ENCODE measurements at regions not wholly inside any gene's neighbourhood (a gene's known extent, or its start where the extent isn't known, plus 50 kb on each side); places are given as distances from the start of the nearest gene placed in this dataset.

DNA sequence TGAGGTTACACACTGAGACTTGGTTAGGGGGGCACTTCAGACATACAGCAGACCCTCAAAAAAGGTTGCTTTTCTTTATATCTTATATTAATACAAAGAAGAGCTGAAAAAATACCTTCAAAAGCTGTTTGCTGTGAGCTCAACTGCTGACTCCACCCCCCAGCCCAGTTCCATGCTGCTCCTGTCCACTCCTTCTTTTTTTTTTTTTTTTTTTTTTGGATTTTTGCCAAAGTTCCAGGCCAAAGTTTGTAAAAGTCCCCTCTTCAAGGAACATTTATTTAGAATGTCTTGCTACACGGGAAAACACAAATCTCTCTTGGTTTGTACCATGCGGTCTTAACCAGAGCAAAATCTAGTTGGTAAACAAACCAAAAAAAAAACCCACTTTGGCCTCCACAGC is 85.3 kb upstream of the AKAP12 start:
- TF ChIP-seq POLR2A (IDR thresholded peaks at IDR 0.05; ENCODE audit: low read depth, low read length) = no peak
- DNase-seq (ENCODE audit: insufficient read length, low spot score) (peak; percentile 9), FAIRE-seq (no peak)

DNA sequence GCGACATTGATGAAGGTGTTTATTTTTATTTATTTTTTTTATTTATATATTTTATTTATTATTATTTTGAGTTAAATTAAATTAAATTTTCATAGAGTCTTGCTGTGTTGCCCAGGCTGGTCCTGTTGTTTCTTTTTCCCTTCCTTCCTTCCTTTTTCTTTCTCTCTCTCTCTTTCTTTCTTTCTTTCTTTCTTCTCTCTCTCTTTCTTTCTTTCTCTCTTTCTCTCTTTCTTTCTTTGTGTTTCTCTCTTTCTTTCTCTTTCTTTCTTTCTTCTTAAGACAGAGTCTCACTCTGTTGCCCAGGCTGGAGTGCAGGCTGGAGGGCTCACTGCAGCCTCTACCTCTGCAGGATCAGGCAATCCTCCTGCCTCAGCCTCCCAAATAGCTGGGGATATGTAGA is 84.7 kb upstream of the AKAP12 start:
- no peak for DNase-seq (ENCODE audit: insufficient read length, low spot score)
- no peak for TF ChIP-seq POLR2A (IDR thresholded peaks at IDR 0.05; ENCODE audit: low read depth, low read length)
- no peak for FAIRE-seq

DNA sequence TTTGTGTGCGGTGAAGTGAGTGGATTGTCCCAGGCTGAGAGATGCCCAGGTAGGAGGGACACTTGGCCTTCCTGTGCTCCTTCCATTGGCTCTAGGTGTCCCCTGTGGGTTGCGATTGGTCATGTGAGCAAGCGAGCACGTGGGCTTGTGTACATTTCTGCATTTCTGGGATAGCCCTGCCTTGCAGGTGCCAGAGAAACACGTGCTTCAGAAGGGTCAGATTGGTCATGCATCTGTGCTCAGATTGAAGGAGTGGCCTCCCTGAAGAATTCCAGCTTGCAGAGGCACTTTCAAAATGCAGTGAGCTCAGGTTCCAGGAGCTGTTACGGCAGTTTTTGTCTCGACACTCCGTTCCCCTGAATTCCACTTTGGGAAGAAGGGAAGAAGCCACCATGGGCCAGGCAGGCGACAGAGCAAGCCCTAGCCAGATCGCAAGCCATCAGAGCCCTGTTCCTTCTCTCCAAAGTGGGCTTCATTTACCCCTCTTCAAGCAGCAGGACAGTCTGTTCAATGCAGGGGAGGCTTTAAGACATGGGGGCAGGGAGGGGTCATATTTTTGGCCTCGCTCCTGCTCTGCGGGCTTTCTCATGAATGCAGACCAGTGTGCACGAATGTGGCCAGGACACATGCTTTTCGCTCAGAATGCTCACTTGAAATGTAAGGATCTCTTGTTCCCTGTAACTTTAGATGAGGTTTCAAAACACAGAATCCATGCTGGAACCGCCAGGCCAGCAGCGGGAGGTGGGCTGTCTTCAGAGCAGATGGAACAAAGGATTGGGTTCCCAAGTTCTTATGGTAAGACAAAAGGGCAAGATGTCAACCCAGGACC is 78.6 kb upstream of the AKAP12 start:
- DNase-seq (ENCODE audit: insufficient read length, low spot score) (no peak), FAIRE-seq (no peak)
- TF ChIP-seq POLR2A (IDR thresholded peaks at IDR 0.05; ENCODE audit: low read depth, low read length) = no peak

DNA sequence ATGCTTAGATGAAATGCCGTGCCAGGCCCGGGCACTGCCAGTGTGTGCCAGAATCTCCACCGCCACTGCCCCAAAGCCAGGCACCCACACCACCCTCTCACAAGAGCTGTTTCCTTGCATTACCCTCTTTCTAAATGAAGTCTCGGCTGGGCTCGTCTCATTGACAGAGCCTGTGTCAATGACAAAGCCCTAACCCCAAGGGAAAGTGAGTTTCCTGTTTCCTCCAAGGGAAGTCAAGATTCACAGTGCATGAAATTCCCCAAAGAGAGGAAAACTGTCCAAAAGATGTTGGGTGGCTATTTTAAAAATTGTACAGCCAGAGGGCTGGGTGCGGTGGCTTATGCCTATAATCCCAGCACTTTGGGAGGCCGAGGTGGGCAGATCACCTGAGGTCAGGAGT is 75.4 kb upstream of the AKAP12 start:
- no peak for FAIRE-seq
- DNase-seq (ENCODE audit: insufficient read length, low spot score) = no peak
- TF ChIP-seq POLR2A (IDR thresholded peaks at IDR 0.05; ENCODE audit: low read depth, low read length) = no peak

DNA sequence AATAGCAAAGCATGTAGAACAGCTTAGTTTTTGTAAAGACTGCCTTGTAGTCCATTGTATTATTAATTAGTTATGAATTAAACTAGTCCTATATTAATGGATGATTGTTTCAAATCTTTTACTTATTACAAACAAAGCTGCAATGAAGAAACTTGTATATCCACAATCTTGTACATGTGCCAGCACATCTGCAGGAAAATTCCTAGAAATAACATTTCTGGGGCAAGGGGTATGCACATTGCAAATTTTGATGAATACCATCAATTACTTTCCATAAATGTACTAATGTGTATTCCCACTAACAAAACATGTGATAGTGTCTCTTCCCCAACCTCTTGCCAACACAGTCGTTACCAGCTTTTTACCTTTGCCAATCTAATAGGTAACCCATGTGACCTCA is 73.6 kb upstream of the AKAP12 start:
- DNase-seq (ENCODE audit: insufficient read length, low spot score) (no peak), FAIRE-seq (no peak)
- no peak for TF ChIP-seq POLR2A (IDR thresholded peaks at IDR 0.05; ENCODE audit: low read depth, low read length)

- TF ChIP-seq POLR2A (IDR thresholded peaks at IDR 0.05; ENCODE audit: low read depth, low read length) = no peak
- FAIRE-seq (no peak), DNase-seq (ENCODE audit: insufficient read length, low spot score) (no peak)
These were observed 72.7 kb upstream of the AKAP12 start for GRCh38 chr6:151167034-151167433.

- FAIRE-seq = no peak
These were observed 69.0 kb upstream of the AKAP12 start for GRCh38 chr6:151170622-151171246.

GRCh38 chr6:151172751-151173150 is 67.0 kb upstream of the AKAP12 start:
- DNase-seq (ENCODE audit: insufficient read length, low spot score) (no peak), FAIRE-seq (no peak)
- no peak for TF ChIP-seq POLR2A (IDR thresholded peaks at IDR 0.05; ENCODE audit: low read depth, low read length)

More at GRCh38 chr6:151170622-151171246, 69.0 kb upstream of the AKAP12 start:
- no peak for TF ChIP-seq POLR2A (IDR thresholded peaks at IDR 0.05; ENCODE audit: low read depth, low read length)
- DNase-seq (ENCODE audit: insufficient read length, low spot score) = no peak

DNA sequence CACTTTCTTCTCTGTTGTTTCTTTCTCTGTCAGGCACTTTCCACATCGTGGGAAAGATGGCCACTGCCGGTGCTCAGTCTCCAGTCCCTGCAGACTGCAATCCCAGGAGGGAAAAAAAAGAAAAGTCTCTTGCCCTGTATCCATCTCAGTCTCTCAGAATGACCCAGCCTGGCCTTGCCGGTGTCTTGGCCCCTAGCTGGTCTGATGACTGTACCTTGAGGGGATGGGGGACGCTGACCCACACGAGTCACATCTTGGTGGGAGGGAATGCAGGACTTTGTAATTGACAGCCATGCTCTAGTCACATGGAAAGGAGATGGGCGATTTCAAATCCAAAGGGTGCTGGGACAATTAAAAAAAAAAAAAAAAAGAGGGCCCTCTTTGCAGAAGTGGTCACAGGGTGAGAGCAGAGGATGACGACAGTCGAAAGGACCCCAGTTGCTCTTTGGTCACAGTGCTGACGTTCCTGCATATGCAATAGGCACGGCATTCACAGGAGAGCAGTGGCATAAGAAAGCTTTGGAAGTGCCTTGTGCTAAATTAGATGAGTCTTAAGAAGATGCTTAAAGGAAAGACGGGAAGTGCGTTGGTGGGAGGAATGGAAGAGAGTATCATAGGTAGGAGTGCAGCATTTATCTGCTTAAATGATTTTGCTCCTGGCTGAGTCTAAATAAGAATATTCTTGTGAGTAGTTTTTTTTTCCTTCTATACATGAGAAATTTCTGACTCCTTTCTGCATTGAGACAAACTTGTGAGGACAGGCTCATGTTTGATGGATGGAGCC is 63.9 kb upstream of the AKAP12 start:
- DNase-seq (ENCODE audit: insufficient read length, low spot score) (no peak), FAIRE-seq (no peak)
- TF ChIP-seq POLR2A (IDR thresholded peaks at IDR 0.05; ENCODE audit: low read depth, low read length) = no peak

- DNase-seq (ENCODE audit: insufficient read length, low spot score) = no peak
- no peak for TF ChIP-seq POLR2A (IDR thresholded peaks at IDR 0.05; ENCODE audit: low read depth, low read length)
- no peak for FAIRE-seq
These were observed 62.6 kb upstream of the AKAP12 start for GRCh38 chr6:151176911-151177770.

DNA sequence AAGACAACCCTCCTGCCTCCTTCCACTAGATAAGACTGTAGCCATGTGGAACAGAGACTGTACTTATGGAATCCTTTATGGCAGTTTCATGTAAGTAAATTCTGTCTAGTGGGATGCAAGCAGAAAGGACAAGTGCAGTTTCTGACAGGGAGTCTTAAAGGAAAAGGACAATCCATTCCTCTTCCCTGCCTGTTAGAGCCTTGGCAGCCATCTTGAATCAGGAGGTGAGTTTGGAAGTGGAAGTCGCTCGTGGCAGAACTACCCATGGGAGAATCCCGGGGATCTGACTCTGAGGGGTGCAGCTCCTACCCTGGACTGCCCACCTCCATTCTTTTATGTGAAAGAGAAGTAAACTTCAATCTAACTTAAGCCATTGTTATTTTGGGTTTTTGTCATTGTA is 61.4 kb upstream of the AKAP12 start:
- no peak for DNase-seq (ENCODE audit: insufficient read length, low spot score)
- no peak for FAIRE-seq
- TF ChIP-seq POLR2A (IDR thresholded peaks at IDR 0.05; ENCODE audit: low read depth, low read length) = no peak

DNA sequence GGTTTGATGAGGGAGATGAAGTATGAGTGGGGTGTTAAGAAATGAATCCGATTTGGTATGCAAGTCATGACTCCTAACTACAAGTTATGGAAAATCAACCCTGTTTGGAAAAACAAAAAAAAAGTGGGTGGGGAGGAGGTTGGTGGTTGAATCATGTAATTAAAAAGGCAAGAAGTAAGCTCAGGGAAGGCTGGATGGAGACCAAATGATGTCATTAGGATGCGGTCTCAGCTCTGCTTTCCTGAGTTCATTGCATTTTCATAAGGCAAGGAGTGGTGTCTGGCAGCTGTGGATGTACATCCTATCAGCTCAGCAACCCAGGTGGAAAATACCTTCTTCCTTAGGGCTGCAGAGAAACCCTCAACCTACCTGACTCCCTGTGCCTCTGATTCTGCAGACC is 60.4 kb upstream of the AKAP12 start:
- TF ChIP-seq POLR2A (IDR thresholded peaks at IDR 0.05; ENCODE audit: low read depth, low read length) = no peak
- DNase-seq (ENCODE audit: insufficient read length, low spot score) (no peak), FAIRE-seq (no peak)

DNA sequence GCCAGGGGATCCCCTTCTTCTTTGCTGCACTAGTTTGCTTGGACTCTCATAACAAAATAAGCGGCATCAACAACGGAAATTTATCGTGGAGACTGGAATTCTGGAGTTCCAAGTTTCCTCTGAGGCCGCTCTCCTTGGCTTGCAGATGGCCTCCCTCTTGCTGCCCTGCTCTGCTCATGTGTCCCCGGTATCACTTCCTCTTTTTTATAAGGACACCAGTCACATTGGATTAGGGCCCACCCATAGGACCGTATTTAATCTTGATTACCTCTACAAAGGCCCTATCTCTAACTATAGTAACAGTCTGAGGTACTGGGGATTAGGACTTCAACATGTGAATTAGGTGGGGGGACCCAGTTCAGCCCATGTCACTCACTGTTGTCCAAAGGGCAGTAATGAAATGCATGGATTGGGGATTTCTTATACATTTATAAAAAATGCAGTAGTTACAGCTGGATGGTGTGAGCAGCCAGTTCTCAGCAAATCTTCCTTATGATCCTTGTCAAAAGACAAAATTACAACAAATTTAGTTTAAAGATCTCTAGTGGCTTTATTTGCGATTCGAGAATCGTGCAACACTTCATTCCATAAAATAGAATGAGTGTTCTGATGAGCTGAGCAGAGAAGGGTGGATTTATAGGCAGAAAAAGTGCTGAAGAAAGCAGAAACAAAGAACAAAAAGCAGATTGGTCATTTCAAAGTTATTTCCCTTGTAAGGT is 59.3 kb upstream of the AKAP12 start:
- no peak for TF ChIP-seq POLR2A (IDR thresholded peaks at IDR 0.05; ENCODE audit: low read depth, low read length)
- no peak for FAIRE-seq
- no peak for DNase-seq (ENCODE audit: insufficient read length, low spot score)
